DMS53 treated with DMSO at 0.1 percent for 48 hours (cell line): ENCODE measurements at regions not wholly inside any gene's neighbourhood (a gene's known extent, or its start where the extent isn't known, plus 50 kb on each side); places are given as distances from the start of the nearest gene placed in this dataset.
"Not testable (repeated sequence)": the region's sequence is repeated elsewhere in the genome, so short reads cannot be mapped to it uniquely, and the experiment has no call there.

Source experiments
- DNase-seq: peaks from one replicate; lab custom pipeline; 2025; ENCODE audit not compliant: unreplicated experiment; lab: John Stamatoyannopoulos, UW

GRCh38 chr6:67916399-67916798, 718.7 kb upstream of the ADGRB3 start:
- no peak for DNase-seq

- no peak for DNase-seq
Measured at GRCh38 chr6:67914419-67914818, 720.7 kb upstream of the ADGRB3 start.

GRCh38 chr6:67909354-67909753, 725.7 kb upstream of the ADGRB3 start:
- DNase-seq, result no peak

- no peak for DNase-seq
Measured at GRCh38 chr6:67908379-67908778, 726.7 kb upstream of the ADGRB3 start.

GRCh38 chr6:67904735-67905134, 730.3 kb upstream of the ADGRB3 start:
- DNase-seq, result not testable (repeated sequence)

GRCh38 chr6:67898875-67899274, 736.2 kb upstream of the ADGRB3 start:
- DNase-seq, result no peak

- no peak for DNase-seq
Measured at GRCh38 chr6:67897998-67898607, 737.0 kb upstream of the ADGRB3 start.

- DNase-seq, result no peak
Measured at GRCh38 chr6:67896476-67896875, 738.6 kb upstream of the ADGRB3 start.

- DNase-seq, result no peak
Measured at GRCh38 chr6:67889682-67889995, 745.4 kb upstream of the ADGRB3 start.

- DNase-seq, result no peak
Measured at GRCh38 chr6:67888886-67889681, 746.0 kb upstream of the ADGRB3 start.

- no peak for DNase-seq
Measured at GRCh38 chr6:67888546-67888885, 746.6 kb upstream of the ADGRB3 start.

GRCh38 chr6:67887747-67888545, 747.1 kb upstream of the ADGRB3 start:
- no peak for DNase-seq

- DNase-seq, result no peak
Measured at GRCh38 chr6:67887419-67887746, 747.7 kb upstream of the ADGRB3 start.

GRCh38 chr6:67886840-67887292, 748.2 kb upstream of the ADGRB3 start:
- no peak for DNase-seq

GRCh38 chr6:67886036-67886707, 748.9 kb upstream of the ADGRB3 start:
- no peak for DNase-seq

GRCh38 chr6:67885081-67886033, 749.7 kb upstream of the ADGRB3 start:
- no peak for DNase-seq

GRCh38 chr6:67884442-67884841, 750.6 kb upstream of the ADGRB3 start:
- no peak for DNase-seq

- DNase-seq, result no peak
Measured at GRCh38 chr6:67883500-67884366, 751.3 kb upstream of the ADGRB3 start.

- no peak for DNase-seq
Measured at GRCh38 chr6:67882436-67883311, 752.4 kb upstream of the ADGRB3 start.
